Uterus (tissue), 3 donors: ENCODE measurements at regions not wholly inside any gene's neighbourhood (a gene's known extent, or its start where the extent isn't known, plus 50 kb on each side); places are given as distances from the start of the nearest gene placed in this dataset.

ENCODE experiments used
- DNase-seq, 2 donors: peaks; one replicate each; pipeline ENCODE4 v3.0.0-alpha.2; 2019 to 2020
- H3K27ac ChIP-seq, 2 donors: fragments of 200-600 bp; sonication (generic); 1 replicate in 1 of 2; 2 replicates in 1 of 2; pipeline ENCODE4 v1.5.1; 2016 to 2018
- H3K27me3 ChIP-seq, 2 donors: fragments of 200-600 bp; sonication (generic); one replicate each; pipeline ENCODE4 v1.5.1; 2018 to 2019; ENCODE audit warnings: control low read depth in 1 of 2
- H3K36me3 ChIP-seq, 2 donors: fragments of 200-600 bp; sonication (generic); one replicate each; pipeline ENCODE4 v1.5.1; 2019; ENCODE audit warnings: control low read depth in 1 of 2
- H3K4me1 ChIP-seq, 2 donors: fragments of 200-600 bp; sonication (generic); one replicate each; pipeline ENCODE4 v1.5.1; 2018 to 2019; ENCODE audit warnings: control low read depth in 1 of 2
- H3K4me3 ChIP-seq, 2 donors: fragments of 200-600 bp; sonication (generic); 1 replicate in 1 of 2; 2 replicates in 1 of 2; pipeline ENCODE4 v1.5.1; 2018 to 2019; ENCODE audit warnings: mild to moderate bottlenecking in 1 of 2
- H3K9me3 ChIP-seq, 2 donors: fragments of 200-600 bp; sonication (generic); one replicate each; pipeline ENCODE4 v1.5.1; 2019; ENCODE audit warnings: control low read depth in 1 of 2
- CTCF ChIP-seq, 4 experiments: fragments of 200-600 bp in 2 of 4; fragments of 450-650 bp in 2 of 4; sonication (generic) in 2 of 4; IDR thresholded peaks; one replicate each; pipeline ENCODE4 v1.5.1; 2016 to 2019; ENCODE audit warnings: antibody characterized with exemption in 4 of 4, mild to moderate bottlenecking in 2 of 4, moderate library complexity in 1 of 4
- POLR2A ChIP-seq, 2 donors: fragments of 450-650 bp; IDR thresholded peaks; one replicate each; pipeline ENCODE4 v1.6.1; 2016; ENCODE audit warnings: antibody characterized with exemption in 2 of 2, mild to moderate bottlenecking in 1 of 2, moderate library complexity in 1 of 2
- intact Hi-C: fragments of 100-400 bp; cut with DNase I; formaldehyde crosslinking; loops from one replicate; pipeline ENCODE4 v1.15.1; 2023; ENCODE audit warnings: low total_unique reads
- donor health status: DM: yes; HTN: yes; CAD: no.

- DNase-seq = no peak
- Histone ChIP-seq H3K27ac (no peak overlapping the region), H3K4me3 (no peak overlapping the region), H3K27me3 (no peaks in the 10 kb centered on the region), H3K9me3 (no peaks in the 10 kb centered on the region), H3K36me3 (no peaks in the 10 kb centered on the region), H3K4me1 (no peaks in the 10 kb centered on the region)
- no peak for TF ChIP-seq CTCF (IDR thresholded peaks at IDR 0.05)
- TF ChIP-seq POLR2A (IDR thresholded peaks at IDR 0.05) = no peak
- intact Hi-C loops = no loop called here
These were observed 291.9 kb upstream of the TENM3 start for GRCh38 chr4:181951265-181951664.

GRCh38 chr4:181952478-181952877 is 290.7 kb upstream of the TENM3 start:
- Histone ChIP-seq H3K27ac (no peak overlapping the region), H3K36me3 (no peaks in the 10 kb centered on the region), H3K9me3 (no peaks in the 10 kb centered on the region), H3K27me3 (no peaks in the 10 kb centered on the region), H3K4me3 (no peak overlapping the region), H3K4me1 (no peaks in the 10 kb centered on the region)
- intact Hi-C loops = no loop called here
- TF ChIP-seq POLR2A (IDR thresholded peaks at IDR 0.05) (no peak), CTCF (IDR thresholded peaks at IDR 0.05) (no peak)
- DNase-seq = no peak

GRCh38 chr4:181956512-181956911 is 286.7 kb upstream of the TENM3 start:
- Histone ChIP-seq H3K4me1 (no peaks in the 10 kb centered on the region), H3K27ac (no peak overlapping the region), H3K27me3 (no peaks in the 10 kb centered on the region), H3K9me3 (no peaks in the 10 kb centered on the region), H3K4me3 (no peak overlapping the region), H3K36me3 (no peaks in the 10 kb centered on the region)
- intact Hi-C loops = no loop called here
- TF ChIP-seq CTCF (IDR thresholded peaks at IDR 0.05) (no peak), POLR2A (IDR thresholded peaks at IDR 0.05) (no peak)
- no peak for DNase-seq

GRCh38 chr4:181957088-181957487 is 286.1 kb upstream of the TENM3 start:
- Histone ChIP-seq H3K27ac (no peak overlapping the region), H3K36me3 (no peaks in the 10 kb centered on the region), H3K4me3 (no peak overlapping the region), H3K9me3 (no peaks in the 10 kb centered on the region), H3K4me1 (no peaks in the 10 kb centered on the region), H3K27me3 (no peaks in the 10 kb centered on the region)
- no peak for DNase-seq
- TF ChIP-seq CTCF (IDR thresholded peaks at IDR 0.05) (no peak), POLR2A (IDR thresholded peaks at IDR 0.05) (no peak)
- intact Hi-C loops = no loop called here

GRCh38 chr4:181958446-181958845 is 284.8 kb upstream of the TENM3 start:
- intact Hi-C loops = no loop called here

More at GRCh38 chr4:181958446-181958845, 284.8 kb upstream of the TENM3 start:
- TF ChIP-seq POLR2A (IDR thresholded peaks at IDR 0.05) = no peak
- no peak for TF ChIP-seq CTCF (IDR thresholded peaks at IDR 0.05)
- H3K36me3 ChIP-seq = no peaks in the 10 kb centered on the region
- no peak for DNase-seq
- H3K4me3 ChIP-seq = no peak overlapping the region
- no peak overlapping the region for H3K27ac ChIP-seq
- H3K9me3 ChIP-seq = no peaks in the 10 kb centered on the region
- no peaks in the 10 kb centered on the region for H3K4me1 ChIP-seq
- H3K27me3 ChIP-seq = no peaks in the 10 kb centered on the region
